ENCODE measurements at regions not wholly inside any gene's neighbourhood (a gene's known extent, or its start where the extent isn't known, plus 50 kb on each side); places are given as distances from the start of the nearest gene placed in this dataset.

GRCh38 chr2:41913311-41913710 lies 134.5 kb upstream of the PKDCC start:
- DNase-seq (ENCODE audit: low spot score) = no peak

GRCh38 chr2:41913921-41914609 lies 133.8 kb upstream of the PKDCC start:
- DNase-seq (ENCODE audit: low spot score) = no peak

- no peak for DNase-seq (ENCODE audit: low spot score)
These were observed 132.9 kb upstream of the PKDCC start for GRCh38 chr2:41914936-41915335.

GRCh38 chr2:41916177-41916576 lies 131.6 kb upstream of the PKDCC start:
- DNase-seq (ENCODE audit: low spot score) = no peak

GRCh38 chr2:41917587-41917986 lies 130.2 kb upstream of the PKDCC start:
- no peak for DNase-seq (ENCODE audit: low spot score)

GRCh38 chr2:41919135-41919534 lies 128.7 kb upstream of the PKDCC start:
- DNase-seq (ENCODE audit: low spot score) = no peak

GRCh38 chr2:41920181-41920580 lies 127.6 kb upstream of the PKDCC start:
- DNase-seq (ENCODE audit: low spot score) = no peak

- no peak for DNase-seq (ENCODE audit: low spot score)
These were observed 127.0 kb upstream of the PKDCC start for GRCh38 chr2:41920812-41921211.

- no peak for DNase-seq (ENCODE audit: low spot score)
These were observed 125.6 kb upstream of the PKDCC start for GRCh38 chr2:41922177-41922576.

GRCh38 chr2:41923156-41923786 lies 124.5 kb upstream of the PKDCC start:
- DNase-seq (ENCODE audit: low spot score) = no peak

- no peak for DNase-seq (ENCODE audit: low spot score)
These were observed 123.8 kb upstream of the PKDCC start for GRCh38 chr2:41924024-41924423.

- no peak for DNase-seq (ENCODE audit: low spot score)
These were observed 123.0 kb upstream of the PKDCC start for GRCh38 chr2:41924709-41925408.

- DNase-seq (ENCODE audit: low spot score) = no peak
These were observed 122.1 kb upstream of the PKDCC start for GRCh38 chr2:41925712-41926111.

GRCh38 chr2:41926614-41927580 lies 120.9 kb upstream of the PKDCC start:
- DNase-seq (ENCODE audit: low spot score) = no peak

GRCh38 chr2:41927581-41928264 lies 120.1 kb upstream of the PKDCC start:
- DNase-seq (ENCODE audit: low spot score) = no peak

- no peak for DNase-seq (ENCODE audit: low spot score)
These were observed 119.3 kb upstream of the PKDCC start for GRCh38 chr2:41928526-41928925.

GRCh38 chr2:41930807-41931566 lies 116.8 kb upstream of the PKDCC start:
- no peak for DNase-seq (ENCODE audit: low spot score)

GRCh38 chr2:41932241-41933045 lies 115.4 kb upstream of the PKDCC start:
- DNase-seq (ENCODE audit: low spot score) = no peak

- DNase-seq (ENCODE audit: low spot score) = no peak
These were observed 114.8 kb upstream of the PKDCC start for GRCh38 chr2:41933046-41933420.

Data from putamen (tissue), 1 donor.